GM12878 (cell line): ENCODE measurements at regions not wholly inside any gene's neighbourhood (a gene's known extent, or its start where the extent isn't known, plus 50 kb on each side); places are given as distances from the start of the nearest gene placed in this dataset.

Source experiments
- BRCA1 ChIP-seq: IDR thresholded peaks from 2 replicates; pipeline ENCODE4 v1.6.1; 2011; ENCODE audit warnings: low read depth, low read length, improper control_type of control experiment
- DPF2 ChIP-seq: fragments of 450-650 bp; IDR thresholded peaks from 2 replicates; pipeline ENCODE4 v1.6.1; 2017; ENCODE audit warnings: mild to moderate bottlenecking
- MTA2 ChIP-seq: fragments of 450-650 bp; IDR thresholded peaks from 2 replicates; pipeline ENCODE4 v1.6.1; 2016; ENCODE audit warnings: low read depth, mild to moderate bottlenecking, moderate library complexity
- NFYB ChIP-seq: IDR thresholded peaks from 2 replicates; pipeline ENCODE4 v1.6.1; 2011; ENCODE audit warnings: low read depth, mild to moderate bottlenecking, low read length, improper control_type of control experiment, moderate library complexity; ENCODE audit not compliant: insufficient read depth
- NKRF ChIP-seq: fragments of 450-650 bp; conservative IDR thresholded peaks from 2 replicates; pipeline ENCODE4 v1.6.1; 2017; ENCODE audit warnings: mild to moderate bottlenecking, moderate library complexity
- SIN3A ChIP-seq: IDR thresholded peaks from 2 replicates; pipeline ENCODE4 v1.6.1; 2012; ENCODE audit warnings: low read depth, low read length, improper control_type of control experiment
- SRF ChIP-seq, 2 experiments: IDR thresholded peaks; 2 replicates each; pipeline ENCODE4 v1.6.1; 2011; ENCODE audit warnings: low read depth in 2 of 2, low read length in 2 of 2, mild to moderate bottlenecking in 1 of 2, moderate library complexity in 1 of 2
- ZNF592 ChIP-seq: fragments of 450-650 bp; IDR thresholded peaks from 2 replicates; pipeline ENCODE4 v1.6.1; 2017; ENCODE audit warnings: mild to moderate bottlenecking, moderate library complexity

GRCh38 chr10:83819609-83820008 is 319.7 kb upstream of the GHITM start (continued):
- TF ChIP-seq NKRF, result no peak
- TF ChIP-seq ZNF592, result no peak
- no peak for TF ChIP-seq SIN3A
- no peak for TF ChIP-seq NFYB
- TF ChIP-seq DPF2, result no peak
- TF ChIP-seq SRF (IDR thresholded peaks at IDR 0.05; ENCODE audit: low read depth in 2 of 2, low read length in 2 of 2), result no peak
- TF ChIP-seq BRCA1, result no peak
- TF ChIP-seq MTA2, result no peak
